ENCODE measurements at regions not wholly inside any gene's neighbourhood (a gene's known extent, or its start where the extent isn't known, plus 50 kb on each side); places are given as distances from the start of the nearest gene placed in this dataset.

DNA sequence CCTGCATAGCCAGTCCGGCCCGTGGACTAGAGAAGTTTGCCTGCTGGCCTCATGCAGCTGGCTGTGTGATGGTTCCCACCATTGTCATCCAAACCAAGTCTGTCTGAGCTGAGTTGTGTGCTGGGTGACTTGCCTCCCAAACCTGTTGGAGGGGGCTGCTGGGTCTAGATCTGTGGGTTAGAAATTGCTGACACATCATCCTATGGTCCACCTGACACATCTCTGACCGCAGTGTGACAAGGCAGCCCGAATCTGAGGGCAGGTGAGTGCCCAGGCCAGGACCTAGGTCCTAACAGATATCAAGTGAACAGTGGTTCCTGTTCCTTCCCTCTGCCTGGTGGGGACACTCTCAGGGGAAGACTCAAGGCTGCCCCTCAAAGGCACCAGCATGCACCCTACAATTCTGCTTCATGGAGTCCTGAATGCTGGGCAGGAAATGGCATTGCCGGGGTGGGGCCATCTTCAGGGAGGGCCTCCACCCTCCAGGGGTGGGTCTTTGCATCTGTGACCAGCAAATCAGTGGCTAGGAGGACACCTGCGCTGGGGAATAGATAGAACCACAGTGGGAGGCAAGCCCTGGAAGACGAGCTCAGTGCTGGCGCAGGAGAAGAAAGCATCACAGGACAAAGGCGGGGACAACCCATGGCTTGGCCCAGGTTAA, 117.9 kb upstream of the ID2 start:
- no peak for TF ChIP-seq RAD21 (conservative IDR thresholded peaks at IDR 0.05 in 1 of 2, IDR thresholded peaks at IDR 0.05 in 1 of 2)
- TF ChIP-seq, protein P1, sequence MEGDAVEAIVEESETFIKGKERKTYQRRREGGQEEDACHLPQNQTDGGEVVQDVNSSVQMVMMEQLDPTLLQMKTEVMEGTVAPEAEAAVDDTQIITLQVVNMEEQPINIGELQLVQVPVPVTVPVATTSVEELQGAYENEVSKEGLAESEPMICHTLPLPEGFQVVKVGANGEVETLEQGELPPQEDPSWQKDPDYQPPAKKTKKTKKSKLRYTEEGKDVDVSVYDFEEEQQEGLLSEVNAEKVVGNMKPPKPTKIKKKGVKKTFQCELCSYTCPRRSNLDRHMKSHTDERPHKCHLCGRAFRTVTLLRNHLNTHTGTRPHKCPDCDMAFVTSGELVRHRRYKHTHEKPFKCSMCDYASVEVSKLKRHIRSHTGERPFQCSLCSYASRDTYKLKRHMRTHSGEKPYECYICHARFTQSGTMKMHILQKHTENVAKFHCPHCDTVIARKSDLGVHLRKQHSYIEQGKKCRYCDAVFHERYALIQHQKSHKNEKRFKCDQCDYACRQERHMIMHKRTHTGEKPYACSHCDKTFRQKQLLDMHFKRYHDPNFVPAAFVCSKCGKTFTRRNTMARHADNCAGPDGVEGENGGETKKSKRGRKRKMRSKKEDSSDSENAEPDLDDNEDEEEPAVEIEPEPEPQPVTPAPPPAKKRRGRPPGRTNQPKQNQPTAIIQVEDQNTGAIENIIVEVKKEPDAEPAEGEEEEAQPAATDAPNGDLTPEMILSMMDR (IDR thresholded peaks at IDR 0.05): no peak
- TF ChIP-seq ZC3H11A (IDR thresholded peaks at IDR 0.05): no peak
- no peak for TF ChIP-seq JUN (IDR thresholded peaks at IDR 0.05)
- no peak for TF ChIP-seq EP300 (IDR thresholded peaks at IDR 0.05)
- TF ChIP-seq, protein P2, sequence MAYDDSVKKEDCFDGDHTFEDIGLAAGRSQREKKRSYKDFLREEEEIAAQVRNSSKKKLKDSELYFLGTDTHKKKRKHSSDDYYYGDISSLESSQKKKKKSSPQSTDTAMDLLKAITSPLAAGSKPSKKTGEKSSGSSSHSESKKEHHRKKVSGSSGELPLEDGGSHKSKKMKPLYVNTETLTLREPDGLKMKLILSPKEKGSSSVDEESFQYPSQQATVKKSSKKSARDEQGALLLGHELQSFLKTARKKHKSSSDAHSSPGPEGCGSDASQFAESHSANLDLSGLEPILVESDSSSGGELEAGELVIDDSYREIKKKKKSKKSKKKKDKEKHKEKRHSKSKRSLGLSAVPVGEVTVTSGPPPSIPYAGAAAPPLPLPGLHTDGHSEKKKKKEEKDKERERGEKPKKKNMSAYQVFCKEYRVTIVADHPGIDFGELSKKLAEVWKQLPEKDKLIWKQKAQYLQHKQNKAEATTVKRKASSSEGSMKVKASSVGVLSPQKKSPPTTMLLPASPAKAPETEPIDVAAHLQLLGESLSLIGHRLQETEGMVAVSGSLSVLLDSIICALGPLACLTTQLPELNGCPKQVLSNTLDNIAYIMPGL (CRISPR knock-in tag; IDR thresholded peaks at IDR 0.05; ENCODE audit: borderline replicate concordance): no peak
- TF ChIP-seq, protein P3, sequence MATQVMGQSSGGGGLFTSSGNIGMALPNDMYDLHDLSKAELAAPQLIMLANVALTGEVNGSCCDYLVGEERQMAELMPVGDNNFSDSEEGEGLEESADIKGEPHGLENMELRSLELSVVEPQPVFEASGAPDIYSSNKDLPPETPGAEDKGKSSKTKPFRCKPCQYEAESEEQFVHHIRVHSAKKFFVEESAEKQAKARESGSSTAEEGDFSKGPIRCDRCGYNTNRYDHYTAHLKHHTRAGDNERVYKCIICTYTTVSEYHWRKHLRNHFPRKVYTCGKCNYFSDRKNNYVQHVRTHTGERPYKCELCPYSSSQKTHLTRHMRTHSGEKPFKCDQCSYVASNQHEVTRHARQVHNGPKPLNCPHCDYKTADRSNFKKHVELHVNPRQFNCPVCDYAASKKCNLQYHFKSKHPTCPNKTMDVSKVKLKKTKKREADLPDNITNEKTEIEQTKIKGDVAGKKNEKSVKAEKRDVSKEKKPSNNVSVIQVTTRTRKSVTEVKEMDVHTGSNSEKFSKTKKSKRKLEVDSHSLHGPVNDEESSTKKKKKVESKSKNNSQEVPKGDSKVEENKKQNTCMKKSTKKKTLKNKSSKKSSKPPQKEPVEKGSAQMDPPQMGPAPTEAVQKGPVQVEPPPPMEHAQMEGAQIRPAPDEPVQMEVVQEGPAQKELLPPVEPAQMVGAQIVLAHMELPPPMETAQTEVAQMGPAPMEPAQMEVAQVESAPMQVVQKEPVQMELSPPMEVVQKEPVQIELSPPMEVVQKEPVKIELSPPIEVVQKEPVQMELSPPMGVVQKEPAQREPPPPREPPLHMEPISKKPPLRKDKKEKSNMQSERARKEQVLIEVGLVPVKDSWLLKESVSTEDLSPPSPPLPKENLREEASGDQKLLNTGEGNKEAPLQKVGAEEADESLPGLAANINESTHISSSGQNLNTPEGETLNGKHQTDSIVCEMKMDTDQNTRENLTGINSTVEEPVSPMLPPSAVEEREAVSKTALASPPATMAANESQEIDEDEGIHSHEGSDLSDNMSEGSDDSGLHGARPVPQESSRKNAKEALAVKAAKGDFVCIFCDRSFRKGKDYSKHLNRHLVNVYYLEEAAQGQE (IDR thresholded peaks at IDR 0.05): no peak
- no peak for TF ChIP-seq POLR2A (IDR thresholded peaks at IDR 0.05; ENCODE audit: low read length)
- TF ChIP-seq, protein P4, sequence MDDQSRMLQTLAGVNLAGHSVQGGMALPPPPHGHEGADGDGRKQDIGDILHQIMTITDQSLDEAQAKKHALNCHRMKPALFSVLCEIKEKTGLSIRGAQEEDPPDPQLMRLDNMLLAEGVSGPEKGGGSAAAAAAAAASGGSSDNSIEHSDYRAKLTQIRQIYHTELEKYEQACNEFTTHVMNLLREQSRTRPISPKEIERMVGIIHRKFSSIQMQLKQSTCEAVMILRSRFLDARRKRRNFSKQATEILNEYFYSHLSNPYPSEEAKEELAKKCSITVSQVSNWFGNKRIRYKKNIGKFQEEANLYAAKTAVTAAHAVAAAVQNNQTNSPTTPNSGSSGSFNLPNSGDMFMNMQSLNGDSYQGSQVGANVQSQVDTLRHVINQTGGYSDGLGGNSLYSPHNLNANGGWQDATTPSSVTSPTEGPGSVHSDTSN (IDR thresholded peaks at IDR 0.05): no peak
- no peak for TF ChIP-seq RFX5 (IDR thresholded peaks at IDR 0.05)
- no peak for TF ChIP-seq MYC (IDR thresholded peaks at IDR 0.05; ENCODE audit: borderline replicate concordance, low read length)
